ENCODE measurements at regions not wholly inside any gene's neighbourhood (a gene's known extent, or its start where the extent isn't known, plus 50 kb on each side); places are given as distances from the start of the nearest gene placed in this dataset.
A peak's percentile ranks its signal among the peaks of the same experiment; 100 is the strongest.

DNA sequence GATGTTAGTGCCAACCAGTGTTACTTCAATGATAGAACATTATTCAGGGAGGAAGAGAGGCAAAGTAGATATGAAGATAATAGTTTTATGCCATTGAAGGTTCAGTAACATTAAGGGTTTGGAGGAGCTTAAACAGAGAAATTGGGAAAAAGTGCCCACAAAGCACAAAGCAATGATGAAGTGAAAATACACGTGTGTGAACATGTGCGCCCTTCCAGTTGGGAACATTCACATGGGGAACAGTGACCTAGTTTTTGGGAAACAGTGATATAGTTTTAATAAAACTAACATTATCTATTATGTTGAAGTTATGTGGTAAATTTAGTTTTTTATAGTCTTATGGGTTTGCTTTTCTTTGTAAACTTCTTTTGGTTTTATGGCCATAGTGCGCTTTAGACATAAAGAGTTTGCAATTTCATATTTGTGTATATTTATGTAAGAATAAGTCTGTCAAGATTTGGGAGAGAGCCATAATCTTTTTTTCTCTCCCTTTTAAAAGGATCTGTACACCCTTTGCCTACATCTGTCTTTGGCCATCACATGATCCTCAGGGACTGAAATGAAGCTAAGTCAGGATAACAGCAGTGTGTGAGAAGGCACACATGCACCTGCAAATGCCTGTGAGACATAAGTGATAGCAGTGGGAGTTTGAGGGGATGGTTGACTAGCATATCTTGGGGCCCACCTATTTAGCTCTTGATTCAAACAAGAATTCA, 450.3 kb upstream of the THRB start:
- no peak for DNase-seq

DNA sequence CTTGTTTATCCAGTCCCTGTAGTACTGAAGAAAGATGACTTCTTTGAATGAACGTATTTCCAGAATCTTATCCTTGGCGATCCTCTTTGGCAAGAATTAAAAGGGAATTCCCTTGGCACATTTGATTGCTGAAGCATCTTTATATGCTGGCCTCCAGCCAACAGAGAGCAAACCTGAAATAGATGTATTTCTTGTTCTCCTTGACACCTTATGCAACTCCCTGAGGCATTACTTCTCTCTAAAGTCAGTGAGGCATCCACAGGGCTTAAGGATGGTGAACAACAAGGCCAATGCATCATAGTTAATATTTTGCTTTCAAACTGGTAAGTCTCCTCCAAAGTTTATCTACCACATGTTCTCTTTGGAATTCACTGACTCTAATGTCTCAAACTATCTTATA, 450.9 kb upstream of the THRB start:
- DNase-seq: peak; percentile 53

DNA sequence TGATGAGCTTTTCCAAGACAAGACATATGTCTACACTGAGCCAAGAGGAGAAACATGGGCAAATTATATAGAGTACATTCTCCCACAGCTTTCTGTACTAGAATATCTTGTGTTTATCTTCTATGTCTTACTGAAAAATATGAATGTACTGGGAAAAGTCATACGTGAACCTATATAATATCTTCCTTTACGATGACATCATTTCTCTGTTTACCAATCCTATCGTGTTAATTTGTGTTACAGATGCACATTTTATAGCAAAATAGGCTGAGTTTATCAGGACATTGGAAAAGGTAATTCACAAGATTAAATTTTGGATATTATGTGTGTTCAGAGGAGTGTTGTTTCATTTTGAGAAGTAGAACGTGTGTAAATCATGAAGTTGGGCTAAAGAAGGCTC, 452.5 kb upstream of the THRB start:
- no peak for DNase-seq

DNA sequence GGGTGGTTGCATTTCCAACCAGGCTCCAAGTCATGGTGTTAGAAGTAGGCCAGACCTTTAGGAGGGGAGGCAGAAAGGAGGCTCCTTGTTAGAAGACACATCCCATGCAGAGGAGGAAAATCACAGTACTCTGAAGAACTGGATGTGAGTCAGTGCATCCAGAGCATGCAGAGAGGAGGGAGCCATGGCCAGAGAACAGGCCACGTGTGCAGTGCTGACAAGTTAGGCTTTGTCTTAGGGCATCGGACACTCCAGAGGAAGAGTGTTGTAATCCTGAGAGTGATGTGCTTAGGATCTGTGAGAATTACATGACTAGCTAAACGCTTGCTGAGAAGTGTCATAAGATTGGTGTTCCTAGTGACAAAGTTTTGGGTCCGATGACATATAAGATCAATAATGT, 456.5 kb upstream of the THRB start:
- no peak for DNase-seq

GRCh38 chr3:24952388-24952787, 457.7 kb upstream of the THRB start:
- DNase-seq: peak; percentile 5

GRCh38 chr3:24953060-24953771, 458.6 kb upstream of the THRB start:
- peak; percentile 15 for DNase-seq

GRCh38 chr3:24956613-24957012, 462.0 kb upstream of the THRB start:
- DNase-seq: no peak

- DNase-seq: no peak
These were observed 463.6 kb upstream of the THRB start for GRCh38 chr3:24958271-24958670.

- no peak for DNase-seq
These were observed 464.3 kb upstream of the THRB start for GRCh38 chr3:24958910-24959447.

DNA sequence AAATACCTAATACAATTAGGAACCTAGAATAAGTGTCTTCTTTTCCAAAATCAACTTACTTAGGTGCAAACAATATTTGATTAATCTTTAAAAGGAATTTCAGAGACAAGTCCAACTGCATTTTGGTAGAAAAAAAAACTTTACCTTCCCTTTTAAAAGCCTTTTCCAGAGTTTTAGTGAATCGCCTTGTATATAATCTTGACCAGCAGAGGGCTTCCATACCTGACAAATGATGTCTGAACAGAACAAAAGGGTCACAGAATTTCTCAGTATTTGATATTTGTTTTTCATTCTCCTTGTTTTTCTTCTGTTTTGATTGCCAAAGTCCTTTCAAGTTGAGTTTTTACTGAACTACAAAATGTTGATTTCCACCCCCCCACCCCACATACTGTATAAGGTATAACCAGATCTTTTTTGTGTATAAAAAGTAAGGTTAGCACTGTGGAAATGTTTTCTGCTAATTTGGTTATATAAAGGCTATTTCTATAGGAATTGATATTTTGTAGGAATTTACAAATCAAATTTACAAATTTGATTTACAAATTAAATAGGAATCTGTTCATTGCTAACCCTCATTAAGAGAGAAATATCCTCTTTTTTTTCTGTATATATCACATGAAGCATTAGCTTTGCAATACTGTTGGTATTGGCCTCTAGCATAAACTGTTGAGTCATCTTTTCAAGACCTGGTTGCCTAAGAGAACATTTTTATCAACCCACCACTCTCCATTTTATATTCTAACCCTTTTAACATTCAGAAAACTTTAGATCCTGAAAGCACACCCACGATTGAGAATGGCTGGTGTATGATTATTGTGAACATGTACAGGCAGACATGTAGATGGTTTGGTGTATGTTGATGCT, 464.1 kb upstream of the RARB start:
- DNase-seq: peak; percentile 78

- DNase-seq: no peak
These were observed 462.2 kb upstream of the RARB start for GRCh38 chr3:24965706-24966385.

GRCh38 chr3:24968036-24968435, 460.0 kb upstream of the RARB start:
- DNase-seq: no peak

DNA sequence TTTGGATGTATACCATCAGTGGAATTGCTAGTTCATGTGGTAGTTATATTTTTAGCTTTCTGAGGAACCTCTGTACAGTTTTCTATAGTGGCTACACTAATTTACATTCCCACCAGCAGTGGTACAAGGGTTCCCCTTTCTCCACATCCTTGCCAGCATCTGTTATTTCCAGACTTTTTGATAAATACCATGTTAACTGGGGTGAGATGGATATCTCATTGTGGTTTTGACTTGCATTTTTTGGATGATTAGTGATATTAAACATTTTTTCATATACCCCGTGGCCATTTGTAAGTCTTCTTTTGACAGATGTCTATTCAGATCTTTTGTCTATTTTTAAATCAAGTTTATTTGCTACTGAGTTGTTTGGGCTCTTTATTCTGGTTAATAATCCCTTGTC, 455.6 kb upstream of the RARB start:
- no peak for DNase-seq

- no peak for DNase-seq
These were observed 446.8 kb upstream of the RARB start for GRCh38 chr3:24981309-24981708.

- no peak for DNase-seq
These were observed 446.1 kb upstream of the RARB start for GRCh38 chr3:24981924-24982323.

DNA sequence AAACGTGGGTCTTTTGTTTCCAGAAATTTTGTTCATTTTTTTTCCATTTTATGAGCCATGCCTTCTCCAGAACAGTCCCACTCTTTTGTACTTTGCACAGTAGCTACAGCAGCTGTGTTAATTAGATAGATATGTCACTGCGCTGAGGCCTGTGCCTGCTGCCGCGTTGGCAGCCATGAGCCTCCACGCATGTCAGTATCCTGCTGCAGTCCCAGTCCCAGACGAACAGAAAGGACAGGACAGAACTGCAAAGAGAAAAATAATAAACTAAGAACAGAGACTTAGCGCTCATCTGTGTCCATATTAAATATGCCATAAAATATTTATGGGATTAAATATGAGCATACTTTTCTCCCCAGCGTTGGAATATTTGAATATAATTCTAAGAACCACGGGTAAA, 442.4 kb upstream of the RARB start:
- no peak for DNase-seq

DNA sequence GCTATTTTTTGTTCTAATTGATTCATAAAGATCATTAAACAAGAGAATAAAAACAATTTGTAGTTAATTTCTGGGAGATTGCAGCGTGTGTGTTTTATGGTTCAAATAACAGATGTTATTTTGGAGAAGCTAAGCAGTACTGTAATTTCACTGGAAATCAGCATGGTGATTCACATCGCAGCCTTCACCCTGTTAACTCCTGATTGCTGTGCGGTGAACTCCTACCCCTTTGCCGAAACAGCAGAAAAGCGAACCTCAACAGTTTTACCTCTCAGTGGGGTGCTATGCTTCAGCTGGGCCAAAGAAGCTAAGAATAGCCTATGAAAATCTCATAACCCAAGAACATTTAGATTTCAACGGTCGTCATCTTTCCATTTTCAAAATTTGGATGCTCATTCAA, 441.5 kb upstream of the RARB start:
- DNase-seq: no peak

GRCh38 chr3:24999357-24999756, 428.7 kb upstream of the RARB start:
- no peak for DNase-seq

- DNase-seq: peak; percentile 33
These were observed 427.0 kb upstream of the RARB start for GRCh38 chr3:25000971-25001591.

DNA sequence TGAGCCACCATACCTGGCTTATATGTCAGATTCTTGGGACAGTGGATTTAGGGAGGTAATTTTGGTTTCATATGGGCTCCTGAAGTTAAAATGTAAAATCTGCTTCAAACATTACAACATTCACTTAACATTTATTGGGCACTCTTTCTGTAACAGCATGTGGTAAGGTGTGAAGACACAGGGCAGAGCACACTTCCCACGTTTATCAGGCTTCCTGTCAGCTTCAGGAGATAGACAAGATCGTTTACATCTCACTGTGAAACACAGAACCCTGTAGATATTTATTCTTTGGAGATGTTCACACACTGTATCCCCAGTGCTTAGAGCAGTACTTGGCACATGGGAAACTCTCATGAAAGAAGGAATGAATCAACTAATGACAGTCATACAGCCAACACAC, 426.0 kb upstream of the RARB start:
- no peak for DNase-seq

GRCh38 chr3:25007974-25008658, 419.9 kb upstream of the RARB start:
- no peak for DNase-seq

- no peak for DNase-seq
These were observed 418.4 kb upstream of the RARB start for GRCh38 chr3:25009665-25010064.

Data from eye (tissue), 1 donor.